ENCODE measurements at regions not wholly inside any gene's neighbourhood (a gene's known extent, or its start where the extent isn't known, plus 50 kb on each side); places are given as distances from the start of the nearest gene placed in this dataset.

GRCh38 chr12:98296462-98297079, 218.8 kb upstream of the TMPO start:
- no peak for DNase-seq

DNA sequence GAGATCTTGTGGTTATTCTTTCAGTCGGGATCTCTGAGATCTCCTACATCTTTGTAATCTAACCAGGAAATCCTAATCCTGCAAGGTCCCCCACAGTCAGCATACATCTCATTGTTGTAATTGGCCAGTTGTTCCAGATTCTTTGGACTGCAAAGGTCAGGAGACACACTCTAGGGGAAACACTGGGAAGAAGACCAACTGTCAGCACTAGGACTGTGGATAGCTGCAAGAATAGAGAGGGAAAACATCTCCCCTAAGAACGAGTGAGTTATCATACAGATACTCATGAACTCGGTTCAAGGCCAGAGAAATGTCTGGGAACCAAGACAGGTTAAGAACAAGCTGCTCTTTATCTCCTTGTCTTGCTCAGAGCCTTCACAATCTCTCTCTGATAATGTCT, 217.9 kb upstream of the TMPO start:
- no peak for DNase-seq

DNA sequence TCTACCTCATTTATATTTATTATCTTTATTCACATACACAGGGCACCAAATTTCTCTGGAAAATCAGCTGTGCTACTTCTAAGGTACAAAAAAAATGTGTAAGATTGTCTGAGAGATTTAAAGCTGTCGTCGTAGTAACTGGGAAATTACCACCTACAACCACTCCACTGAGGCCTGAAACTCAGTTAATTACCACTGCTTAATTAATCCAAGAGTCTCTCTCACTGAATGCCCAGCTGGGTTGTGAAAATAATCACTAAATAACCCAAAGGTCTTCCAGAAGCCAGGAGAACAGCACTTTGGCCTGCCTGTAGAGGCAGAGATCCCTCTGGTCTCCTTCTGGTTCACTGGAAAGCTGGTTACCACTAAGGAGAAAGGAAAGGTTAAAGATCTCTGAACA, 207.2 kb upstream of the TMPO start:
- no peak for DNase-seq

GRCh38 chr12:98317939-98318899, 197.2 kb upstream of the TMPO start:
- no peak for DNase-seq

DNA sequence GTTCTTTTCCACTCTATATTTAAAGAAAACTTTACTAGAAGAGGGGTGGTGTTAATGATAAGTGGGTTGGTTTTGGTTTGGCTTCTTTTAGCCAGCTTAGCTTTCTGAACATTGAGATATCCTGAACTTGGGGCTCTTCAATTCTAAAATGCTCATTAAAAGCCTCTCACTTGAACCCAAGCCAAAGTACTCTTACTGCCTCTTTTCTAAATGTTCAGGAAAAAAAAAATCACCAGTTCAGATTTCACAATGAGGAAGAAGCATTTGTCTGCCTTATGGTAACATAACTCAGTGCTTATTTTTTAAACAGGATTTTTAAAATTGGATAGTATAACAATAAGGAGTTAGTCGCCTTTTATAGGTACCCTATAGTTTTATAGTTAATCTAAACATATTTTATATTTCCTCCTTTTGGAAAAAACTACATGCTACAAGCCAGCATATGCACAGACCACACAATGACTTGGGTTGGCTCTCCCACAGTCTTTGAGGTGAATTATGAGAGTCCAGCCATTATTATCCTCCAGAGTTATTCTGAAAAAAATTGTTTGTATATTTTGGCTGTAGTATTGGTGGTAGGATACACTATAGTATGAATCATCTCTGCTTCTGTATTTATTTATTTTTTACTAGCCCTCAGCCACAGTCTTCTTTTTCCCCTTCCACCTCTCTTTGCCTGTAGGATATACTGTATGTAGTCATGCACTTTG, 195.5 kb upstream of the TMPO start:
- DNase-seq = no peak

DNA sequence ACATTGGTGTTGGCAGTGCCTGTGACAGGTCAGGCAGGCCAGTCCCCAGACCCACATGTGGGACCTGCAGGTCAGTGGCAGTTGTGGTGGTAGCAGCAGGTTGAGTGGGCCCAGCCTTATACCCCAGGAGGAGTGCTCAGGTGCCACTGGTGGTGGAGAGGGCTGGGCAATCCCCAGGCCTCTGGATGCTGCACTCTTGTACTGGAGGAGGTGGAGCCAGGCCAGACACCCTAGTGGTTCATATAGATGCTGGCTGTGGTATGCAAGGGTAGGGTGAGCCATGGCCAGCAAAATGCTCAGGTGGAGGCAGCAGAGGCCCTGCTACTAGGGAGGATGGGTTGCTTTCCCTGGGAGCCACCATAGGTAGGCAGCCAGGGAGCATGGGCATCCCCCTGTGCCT, 190.4 kb upstream of the TMPO start:
- no peak for DNase-seq

DNA sequence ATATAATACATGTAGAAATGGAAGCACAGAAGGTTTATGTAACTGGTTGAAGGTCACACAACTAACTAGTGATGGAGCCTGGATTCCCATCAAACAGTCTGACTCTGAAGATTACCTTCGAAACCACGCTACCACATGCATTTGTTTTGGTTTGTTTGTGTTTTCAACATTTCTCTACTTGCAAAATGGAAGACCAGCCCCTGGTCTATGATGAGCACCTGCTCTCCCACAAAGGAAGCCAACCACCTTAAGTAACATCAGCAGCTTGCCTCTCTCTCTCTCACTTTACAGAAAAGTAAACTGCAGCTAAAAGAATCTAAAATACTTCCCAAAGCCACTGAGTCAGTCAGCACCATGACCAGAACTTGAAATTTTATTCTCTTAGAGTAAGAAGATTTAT, 186.9 kb upstream of the TMPO start:
- DNase-seq = no peak

- DNase-seq = no peak
Measured at GRCh38 chr12:98329589-98329988, 185.8 kb upstream of the TMPO start.

DNA sequence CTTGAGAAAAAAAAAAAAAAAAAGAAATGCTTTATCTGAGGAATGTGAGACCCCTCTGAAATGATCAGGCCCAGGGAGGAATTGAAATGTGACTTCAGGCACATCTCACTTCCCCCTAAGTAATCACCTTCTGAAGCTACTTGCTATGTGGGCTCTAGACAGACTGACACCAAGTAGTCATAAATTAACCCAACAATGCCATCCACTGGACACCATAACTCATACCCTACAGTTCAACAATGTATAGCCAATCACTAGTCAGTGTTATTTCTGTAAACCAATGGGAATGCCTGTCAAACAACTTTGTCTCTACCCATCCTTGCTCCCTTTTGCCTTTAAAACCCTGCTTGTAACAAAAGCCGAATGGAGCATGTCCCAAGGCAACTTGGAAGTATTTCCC, 182.7 kb upstream of the TMPO start:
- DNase-seq = no peak

GRCh38 chr12:98334768-98335167, 180.6 kb upstream of the TMPO start:
- no peak for DNase-seq

DNA sequence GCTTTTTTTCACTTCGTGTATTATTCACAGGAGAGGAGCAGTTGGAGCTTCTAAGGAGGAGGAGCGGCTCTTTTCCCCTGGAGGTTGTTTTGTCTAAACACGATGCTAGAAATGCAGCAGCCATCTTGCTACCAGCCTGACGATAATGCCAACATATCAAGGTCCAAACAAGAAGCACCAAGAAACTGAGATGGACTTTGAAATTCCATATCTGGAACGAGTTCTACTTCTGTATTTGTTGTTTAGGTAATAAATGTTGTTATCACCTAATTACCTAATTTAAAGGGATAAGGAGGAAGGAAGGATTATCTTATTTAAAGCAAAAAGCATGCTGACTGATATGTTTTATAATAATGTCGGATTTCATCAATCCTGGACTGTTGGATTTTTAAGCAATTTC, 174.4 kb upstream of the TMPO start:
- no peak for DNase-seq

DNA sequence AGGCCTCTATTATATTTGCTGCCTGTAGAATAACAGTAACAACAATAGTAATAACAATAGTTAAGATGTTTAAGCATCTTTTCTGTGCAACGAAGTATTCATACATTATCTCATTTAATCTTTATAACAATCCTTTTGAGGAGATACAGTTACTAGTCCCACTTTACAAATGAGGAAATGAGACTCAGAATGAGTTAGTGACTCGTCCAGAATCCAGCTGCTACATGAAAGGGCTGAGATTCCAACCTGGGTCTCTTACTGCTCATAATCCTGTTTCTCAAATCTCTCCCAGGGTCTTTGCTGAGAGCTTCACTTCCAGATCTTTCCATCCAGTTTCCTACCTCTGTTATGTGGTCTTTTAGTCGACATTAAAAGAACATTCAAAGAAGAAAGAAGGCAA, 173.7 kb upstream of the TMPO start:
- no peak for DNase-seq

DNA sequence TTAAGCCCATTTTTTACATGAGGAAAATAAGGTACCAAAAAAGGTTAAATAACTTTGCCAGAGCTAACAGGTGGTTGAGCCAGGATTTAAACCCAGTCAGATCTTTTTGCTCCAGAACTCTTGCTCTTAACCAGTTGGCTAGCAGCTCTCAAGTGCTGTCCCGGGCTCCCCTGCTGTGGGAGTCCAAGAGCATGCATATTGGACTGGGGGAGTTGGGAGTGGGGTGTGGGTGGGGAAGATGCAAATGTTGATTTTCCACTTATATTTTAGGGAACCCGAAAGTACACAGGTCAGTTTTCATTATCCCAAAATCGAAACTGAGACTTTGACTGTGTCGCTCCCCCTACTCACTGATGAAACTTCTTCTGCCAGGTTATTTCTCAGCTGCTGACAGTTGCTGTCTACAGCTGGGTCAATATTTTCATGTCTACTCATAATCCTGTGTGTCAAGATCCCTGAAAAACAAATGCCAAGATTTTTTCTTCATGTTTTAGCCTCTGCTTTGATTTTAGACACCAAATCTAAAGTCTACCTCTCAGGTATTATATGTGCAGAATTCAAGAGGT, 172.3 kb upstream of the TMPO start:
- DNase-seq = no peak

GRCh38 chr12:98344046-98344930, 171.1 kb upstream of the TMPO start:
- DNase-seq = no peak

- no peak for DNase-seq
Measured at GRCh38 chr12:98345308-98345876, 170.0 kb upstream of the TMPO start.

- DNase-seq = no peak
Measured at GRCh38 chr12:98351089-98351488, 164.3 kb upstream of the TMPO start.

DNA sequence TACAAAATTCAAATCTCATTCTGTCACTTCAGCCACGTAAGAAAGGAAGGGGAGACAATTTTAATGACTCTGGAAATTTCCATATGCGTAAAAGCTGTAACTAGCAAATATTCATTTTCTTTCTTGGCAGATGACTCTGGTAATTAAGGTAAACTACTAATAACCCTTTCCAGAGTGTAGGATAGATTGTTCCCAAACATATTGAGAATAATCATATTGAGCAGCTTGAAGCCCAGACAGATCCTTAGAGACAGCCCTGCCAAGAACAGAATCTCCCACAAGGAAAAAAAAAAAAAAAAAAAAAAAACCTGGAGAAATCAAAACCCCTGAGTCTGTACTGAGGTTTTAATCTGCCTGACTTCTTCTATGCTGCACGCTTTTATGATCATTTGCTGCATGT, 163.6 kb upstream of the TMPO start:
- DNase-seq = no peak

DNA sequence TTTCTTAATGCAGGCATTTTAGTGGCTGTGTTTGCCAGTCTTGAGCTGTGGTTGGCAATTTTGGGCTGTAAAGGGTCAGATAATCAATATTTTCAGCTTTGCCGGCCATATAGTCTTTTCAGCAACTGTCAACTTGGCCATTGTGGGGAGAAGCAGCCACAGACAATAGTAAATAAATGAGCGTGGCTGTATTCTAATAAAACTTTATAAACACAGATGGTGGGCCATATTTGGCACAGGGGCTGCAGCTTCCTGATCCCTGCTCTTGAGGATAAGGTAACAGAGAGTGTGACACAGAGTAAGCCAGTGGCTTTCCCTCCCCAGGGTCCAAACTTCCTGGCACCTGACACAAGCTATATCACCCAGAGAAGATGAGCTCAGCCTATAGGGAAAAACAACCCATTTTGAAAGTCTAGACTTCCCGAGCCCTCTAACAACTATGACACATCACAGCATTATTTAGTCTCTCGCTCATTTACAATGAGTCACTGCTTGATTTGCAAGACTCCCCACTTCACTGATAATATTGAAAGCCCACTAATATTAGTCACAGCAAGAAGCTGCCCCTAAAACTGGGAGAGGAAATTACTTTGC, 163.1 kb upstream of the TMPO start:
- DNase-seq = no peak

DNA sequence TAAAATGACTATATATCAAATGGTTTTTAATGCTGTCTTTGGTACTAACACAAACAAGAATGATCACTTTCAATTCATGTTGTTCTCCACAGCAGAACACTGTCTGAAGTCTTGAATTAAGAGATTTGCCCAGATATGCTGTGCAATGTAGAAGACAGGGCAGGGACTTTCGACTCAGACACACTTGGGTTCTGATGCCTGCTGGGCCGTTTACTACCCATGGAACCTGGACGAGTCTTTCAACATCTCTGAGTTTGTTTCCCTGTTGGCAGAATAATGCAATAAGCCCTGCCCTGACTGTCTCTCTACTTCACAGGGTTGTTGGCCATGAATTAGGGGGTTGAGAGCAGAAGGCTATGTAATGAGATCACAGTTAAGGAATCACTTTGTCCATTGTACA, 162.6 kb upstream of the TMPO start:
- no peak for DNase-seq

- no peak for DNase-seq
Measured at GRCh38 chr12:98354520-98355035, 160.8 kb upstream of the TMPO start.

- no peak for DNase-seq
Measured at GRCh38 chr12:98355322-98355721, 160.1 kb upstream of the TMPO start.
